ENCODE measurements at regions not wholly inside any gene's neighbourhood (a gene's known extent, or its start where the extent isn't known, plus 50 kb on each side); places are given as distances from the start of the nearest gene placed in this dataset.

- TF ChIP-seq CTCF (IDR thresholded peaks at IDR 0.05; ENCODE audit: low read depth, low read length) (no peak), EZH2phosphoT487 (IDR thresholded peaks at IDR 0.05; ENCODE audit: low read depth) (no peak)
Observed at GRCh38 chr11:95389427-95389826, 158.4 kb upstream of the SESN3 start.

Data from OCI-LY3 (cell line).